WTC11 (cell line): ENCODE measurements at regions not wholly inside any gene's neighbourhood (a gene's known extent, or its start where the extent isn't known, plus 50 kb on each side); places are given as distances from the start of the nearest gene placed in this dataset.

Experiments used
- ATAC-seq: fragments of 200-7000 bp; cut with Tn5 transposase; 2 replicates; pipeline ENCODE4 v1.10.0; 2021; ENCODE audit warnings: mild to moderate bottlenecking, moderate library complexity
- CTCF ChIA-PET: fragments of 300-600 bp; sonication (Branson Sonifier 250); formaldehyde crosslinking; loops from one replicate; lab custom pipeline; 2021; ENCODE audit warnings: antibody characterized with exemption; lab: Charles Lee
- POLR2A ChIA-PET: fragments of 350-600 bp; sonication (Branson Sonifier 250); formaldehyde crosslinking; loops from one replicate; lab custom pipeline; 2021; ENCODE audit warnings: antibody characterized with exemption; lab: Charles Lee
- DNase-seq: peaks from one replicate; pipeline ENCODE4 v3.0.0; 2021; ENCODE audit warnings: low spot score
- H3K27ac Mint-ChIP-seq: 2 replicates; pipeline ENCODE4 v1.8.0; 2021; ENCODE audit warnings: mixed read lengths
- H3K27me3 Mint-ChIP-seq: 2 replicates; pipeline ENCODE4 v1.8.0; 2021; ENCODE audit warnings: low read depth, mild to moderate bottlenecking, moderate library complexity, mixed read lengths
- H3K36me3 Mint-ChIP-seq: 2 replicates; pipeline ENCODE4 v1.8.0; 2021; ENCODE audit warnings: mixed read lengths
- H3K4me1 Mint-ChIP-seq: 2 replicates; pipeline ENCODE4 v1.8.0; 2022; ENCODE audit warnings: mixed read lengths
- H3K4me3 Mint-ChIP-seq: 2 replicates; pipeline ENCODE4 v1.8.0; 2021; ENCODE audit warnings: mild to moderate bottlenecking, moderate library complexity, mixed read lengths
- H3K9me3 Mint-ChIP-seq: 2 replicates; pipeline ENCODE4 v1.8.0; 2021; ENCODE audit warnings: mixed read lengths
- ATF1 ChIP-seq: sonication (generic); formaldehyde crosslinking; IDR thresholded peaks from 2 replicates; pipeline ENCODE4 v1.8.1; 2023; ENCODE audit warnings: mild to moderate bottlenecking, moderate library complexity, missing genetic modification reagents
- CDX4 ChIP-seq: fragments of 250-450 bp; sonication (Bioruptor Pico); IDR thresholded peaks from 2 replicates; pipeline ENCODE4 v1.9.0; 2021; ENCODE audit warnings: moderate library complexity, mild to moderate bottlenecking, inconsistent platforms, borderline replicate concordance
- CTCF ChIP-seq: fragments of 200-600 bp; IDR thresholded peaks from 2 replicates; pipeline ENCODE4 v1.8.0; 2022; ENCODE audit warnings: antibody characterized with exemption
- ERG ChIP-seq: fragments of 250-450 bp; sonication (Bioruptor Pico); IDR thresholded peaks from 2 replicates; pipeline ENCODE4 v1.8.0; 2021; ENCODE audit warnings: mild to moderate bottlenecking
- ESRRA ChIP-seq: sonication (generic); formaldehyde crosslinking; IDR thresholded peaks from 2 replicates; pipeline ENCODE4 v1.8.1; 2022; ENCODE audit warnings: mild to moderate bottlenecking, missing genetic modification reagents, borderline replicate concordance
- ETV6 ChIP-seq: sonication (generic); formaldehyde crosslinking; IDR thresholded peaks from 2 replicates; pipeline ENCODE4 v1.8.1; 2022; ENCODE audit warnings: mild to moderate bottlenecking, missing genetic modification reagents
- FOXP1 ChIP-seq: sonication (generic); formaldehyde crosslinking; IDR thresholded peaks from 2 replicates; pipeline ENCODE4 v1.8.0; 2022; ENCODE audit warnings: missing genetic modification reagents, mild to moderate bottlenecking, moderate library complexity, borderline replicate concordance
- GABPB1 ChIP-seq: sonication (generic); formaldehyde crosslinking; IDR thresholded peaks from 2 replicates; pipeline ENCODE4 v1.8.1; 2023; ENCODE audit warnings: mild to moderate bottlenecking, missing genetic modification reagents
- GRHL2 ChIP-seq: fragments of 250-450 bp; sonication (Bioruptor Pico); IDR thresholded peaks from 2 replicates; pipeline ENCODE4 v1.8.0; 2022; ENCODE audit warnings: mild to moderate bottlenecking, moderate library complexity; ENCODE audit not compliant: insufficient replicate concordance, severe bottlenecking
- GTF2I ChIP-seq: fragments of 250-450 bp; sonication (Bioruptor Pico); conservative IDR thresholded peaks from 2 replicates; pipeline ENCODE4 v1.4.0; 2021; ENCODE audit warnings: mild to moderate bottlenecking
- IRF1 ChIP-seq: sonication (generic); formaldehyde crosslinking; IDR thresholded peaks from 2 replicates; pipeline ENCODE4 v1.8.0; 2023; ENCODE audit warnings: missing genetic modification reagents
- MLX ChIP-seq: sonication (generic); formaldehyde crosslinking; IDR thresholded peaks from 2 replicates; pipeline ENCODE4 v1.8.1; 2023; ENCODE audit warnings: mild to moderate bottlenecking, missing genetic modification reagents, moderate library complexity
- MYBL2 ChIP-seq: sonication (generic); formaldehyde crosslinking; IDR thresholded peaks from 2 replicates; pipeline ENCODE4 v1.8.1; 2023; ENCODE audit warnings: mild to moderate bottlenecking, moderate library complexity, missing genetic modification reagents
- NR3C1 ChIP-seq: sonication (generic); formaldehyde crosslinking; conservative IDR thresholded peaks from 2 replicates; pipeline ENCODE4 v1.8.1; 2023; ENCODE audit warnings: low read depth, mild to moderate bottlenecking, missing genetic modification reagents
- PRRX2 ChIP-seq: fragments of 250-450 bp; sonication (Bioruptor Pico); IDR thresholded peaks from 2 replicates; pipeline ENCODE4 v1.8.0; 2021; ENCODE audit warnings: mild to moderate bottlenecking
- RELA ChIP-seq: sonication (generic); formaldehyde crosslinking; IDR thresholded peaks from 2 replicates; pipeline ENCODE4 v1.8.1; 2022; ENCODE audit warnings: missing genetic modification reagents, mild to moderate bottlenecking, borderline replicate concordance
- SMAD4 ChIP-seq: sonication (generic); formaldehyde crosslinking; IDR thresholded peaks from 2 replicates; pipeline ENCODE4 v1.8.0; 2022; ENCODE audit warnings: mild to moderate bottlenecking, missing genetic modification reagents
- SOX15 ChIP-seq: fragments of 250-450 bp; sonication (Bioruptor Pico); IDR thresholded peaks from 2 replicates; pipeline ENCODE4 v1.9.0; 2021; ENCODE audit warnings: mild to moderate bottlenecking
- TEAD4 ChIP-seq: sonication (generic); formaldehyde crosslinking; IDR thresholded peaks from 2 replicates; pipeline ENCODE4 v1.8.0; 2022; ENCODE audit warnings: mild to moderate bottlenecking, missing genetic modification reagents
- TP53 ChIP-seq: sonication (generic); formaldehyde crosslinking; IDR thresholded peaks from 2 replicates; pipeline ENCODE4 v1.8.1; 2023; ENCODE audit warnings: mild to moderate bottlenecking, missing genetic modification reagents
- ZBTB21 ChIP-seq: sonication (generic); formaldehyde crosslinking; IDR thresholded peaks from 2 replicates; pipeline ENCODE4 v1.8.1; 2023; ENCODE audit warnings: mild to moderate bottlenecking, missing genetic modification reagents, borderline replicate concordance
- ZNF263 ChIP-seq: sonication (generic); formaldehyde crosslinking; IDR thresholded peaks from 2 replicates; pipeline ENCODE4 v1.8.1; 2022; ENCODE audit warnings: low read depth, mild to moderate bottlenecking, moderate library complexity, missing genetic modification reagents
- ZNF425 ChIP-seq: fragments of 250-450 bp; sonication (Bioruptor Pico); conservative IDR thresholded peaks from 2 replicates; pipeline ENCODE4 v1.9.0; 2021; ENCODE audit warnings: mild to moderate bottlenecking

- Mint-ChIP-seq H3K4me1 (0 out of 2 replicates have a peak, but pooled peaks cover 3% of the 10 kb centered on the region), H3K27me3 (peaks cover 7% of the 10 kb centered on the region), H3K9me3 (peaks cover 5% of the 10 kb centered on the region), H3K36me3 (no peaks in the 10 kb centered on the region), H3K4me3 (no peak overlapping the region), H3K27ac (no peak overlapping the region)
- ChIA-PET POLR2A (no interaction called here), CTCF (interaction anchor here (0.5 kb wide), 1 partner anchor 17 kb away, joined by 3 read pairs; no protein-coding TSS in a partner anchor)
- no peak for DNase-seq
- TF ChIP-seq ZNF263 (no peak), GABPB1 (CRISPR knock-in tag) (no peak), CDX4 (CRISPR knock-in tag) (no peak), MYBL2 (CRISPR knock-in tag) (no peak), RELA (no peak), NR3C1 (CRISPR knock-in tag) (no peak), IRF1 (no peak), ATF1 (no peak), TP53 (no peak), SOX15 (CRISPR knock-in tag) (no peak), ETV6 (CRISPR knock-in tag) (no peak), ZNF425 (CRISPR knock-in tag) (no peak), ESRRA (no peak), TEAD4 (CRISPR knock-in tag) (no peak)
- no peak for ATAC-seq
These were observed 102.1 kb downstream of the CPZ start for GRCh38 chr4:8694651-8695151.

- H3K27me3 Mint-ChIP-seq, result peaks cover 12% of the 10 kb centered on the region
- no peak for TF ChIP-seq CDX4 (CRISPR knock-in tag)
- no peak for TF ChIP-seq PRRX2
- TF ChIP-seq FOXP1, result no peak
- no peak for TF ChIP-seq ERG (CRISPR knock-in tag)
- TF ChIP-seq ZBTB21 (CRISPR knock-in tag), result no peak
- no peak for TF ChIP-seq CTCF
- TF ChIP-seq SMAD4 (CRISPR knock-in tag), result no peak
- no peak for TF ChIP-seq MLX
- no peak for TF ChIP-seq IRF1
- no peak for TF ChIP-seq SOX15 (CRISPR knock-in tag)
- no peak for TF ChIP-seq GTF2I (CRISPR knock-in tag)
- no peak for TF ChIP-seq GRHL2
- TF ChIP-seq, all 79 proteins: peak for 0
- ATAC-seq (no peak), DNase-seq (no peak)
- H3K9me3 Mint-ChIP-seq, result peaks cover 5% of the 10 kb centered on the region
- CTCF ChIA-PET, result interaction anchor here (0.5 kb wide), 1 partner anchor 18 kb away, joined by 3 read pairs; no protein-coding TSS in a partner anchor
- POLR2A ChIA-PET, result no interaction called here
- no peaks in the 10 kb centered on the region for H3K36me3 Mint-ChIP-seq
- H3K27ac Mint-ChIP-seq, result no peak overlapping the region
- 0 out of 2 replicates have a peak, but pooled peaks cover 3% of the 10 kb centered on the region for H3K4me1 Mint-ChIP-seq
- no peak overlapping the region for H3K4me3 Mint-ChIP-seq
These were observed 101.7 kb downstream of the CPZ start for GRCh38 chr4:8694226-8694625.
